PC-9 (cell line): ENCODE measurements at regions not wholly inside any gene's neighbourhood (a gene's known extent, or its start where the extent isn't known, plus 50 kb on each side); places are given as distances from the start of the nearest gene placed in this dataset.

Source experiments
- CTCF ChIP-seq: fragments of 200-600 bp; sonication (generic); conservative IDR thresholded peaks from 2 replicates; pipeline ENCODE4 v1.6.1; 2017; ENCODE audit warnings: mixed run types, antibody characterized with exemption, mild to moderate bottlenecking, moderate library complexity
- EZH2 ChIP-seq: fragments of 200-600 bp; sonication (generic); IDR thresholded peaks from 2 replicates; pipeline ENCODE4 v1.8.0; 2017; ENCODE audit warnings: antibody characterized with exemption, low read depth

GRCh38 chr14:39492267-39492666 lies 60.0 kb upstream of the FBXO33 start:
- no peak for TF ChIP-seq CTCF
- TF ChIP-seq EZH2, result no peak
